ENCODE measurements at regions not wholly inside any gene's neighbourhood (a gene's known extent, or its start where the extent isn't known, plus 50 kb on each side); places are given as distances from the start of the nearest gene placed in this dataset.

GRCh38 chr4:28341784-28342183, 1481.1 kb downstream of the STIM2 start:
- no peaks in the 10 kb centered on the region for H3K36me3 ChIP-seq (ENCODE audit: insufficient read depth)
- no peak for ATAC-seq
- no peak overlapping the region for H3K27ac Mint-ChIP-seq
- DNase-seq (ENCODE audit: low spot score) = no peak
- no peak overlapping the region for H3K27ac ChIP-seq (ENCODE audit: low read depth)
- peaks cover 10% of the 10 kb centered on the region; the same call in 1 of the 2 replicates for H3K4me1 ChIP-seq (ENCODE audit: insufficient read depth)
- no peaks in the 10 kb centered on the region for H3K9me2 ChIP-seq (ENCODE audit: insufficient read depth)
- peaks cover 23% of the 10 kb centered on the region; the same call in 2 of the 3 replicates for H3K36me3 Mint-ChIP-seq (ENCODE audit: low read depth)
- no peaks in the 10 kb centered on the region for H4K20me1 ChIP-seq (replicated peaks; ENCODE audit: insufficient read depth)
- no peaks in the 10 kb centered on the region; the same call in 2 of the 3 replicates for H3K4me1 Mint-ChIP-seq
- H2AFZ ChIP-seq = no peak overlapping the region
- H3K4me2 ChIP-seq = no peak overlapping the region
- no peaks in the 10 kb centered on the region for H3K27me3 ChIP-seq (ENCODE audit: insufficient read depth)
- no peaks in the 10 kb centered on the region for H3F3A ChIP-seq (replicated peaks; ENCODE audit: low read depth)
- H3K27me3 Mint-ChIP-seq (ENCODE audit: insufficient read depth, low read depth, poor library complexity) = no peaks in the 10 kb centered on the region
- TF ChIP-seq, protein P1, sequence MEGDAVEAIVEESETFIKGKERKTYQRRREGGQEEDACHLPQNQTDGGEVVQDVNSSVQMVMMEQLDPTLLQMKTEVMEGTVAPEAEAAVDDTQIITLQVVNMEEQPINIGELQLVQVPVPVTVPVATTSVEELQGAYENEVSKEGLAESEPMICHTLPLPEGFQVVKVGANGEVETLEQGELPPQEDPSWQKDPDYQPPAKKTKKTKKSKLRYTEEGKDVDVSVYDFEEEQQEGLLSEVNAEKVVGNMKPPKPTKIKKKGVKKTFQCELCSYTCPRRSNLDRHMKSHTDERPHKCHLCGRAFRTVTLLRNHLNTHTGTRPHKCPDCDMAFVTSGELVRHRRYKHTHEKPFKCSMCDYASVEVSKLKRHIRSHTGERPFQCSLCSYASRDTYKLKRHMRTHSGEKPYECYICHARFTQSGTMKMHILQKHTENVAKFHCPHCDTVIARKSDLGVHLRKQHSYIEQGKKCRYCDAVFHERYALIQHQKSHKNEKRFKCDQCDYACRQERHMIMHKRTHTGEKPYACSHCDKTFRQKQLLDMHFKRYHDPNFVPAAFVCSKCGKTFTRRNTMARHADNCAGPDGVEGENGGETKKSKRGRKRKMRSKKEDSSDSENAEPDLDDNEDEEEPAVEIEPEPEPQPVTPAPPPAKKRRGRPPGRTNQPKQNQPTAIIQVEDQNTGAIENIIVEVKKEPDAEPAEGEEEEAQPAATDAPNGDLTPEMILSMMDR (conservative IDR thresholded peaks at IDR 0.05; ENCODE audit: low read depth in 2 of 2) = no peak
- TF ChIP-seq CREB1 (CRISPR knock-in tag; IDR thresholded peaks at IDR 0.05; ENCODE audit: low read depth) = no peak
- no peak for TF ChIP-seq NANOG (IDR thresholded peaks at IDR 0.05; ENCODE audit: borderline replicate concordance)
- no peak for TF ChIP-seq ZNF114 (CRISPR knock-in tag; IDR thresholded peaks at IDR 0.05)
- TF ChIP-seq STAT1 (IDR thresholded peaks at IDR 0.05; ENCODE audit: unreplicated experiment) = no peak
- no peak for TF ChIP-seq JUNB (IDR thresholded peaks at IDR 0.05; ENCODE audit: unreplicated experiment)
- TF ChIP-seq ZNF331 (CRISPR knock-in tag; IDR thresholded peaks at IDR 0.05; ENCODE audit: low read depth) = no peak
- no peak for TF ChIP-seq EZH2phosphoT487 (IDR thresholded peaks at IDR 0.05; ENCODE audit: unreplicated experiment)
- peaks cover 24% of the 10 kb centered on the region for H3K9me3 Mint-ChIP-seq
- H3K4me3 Mint-ChIP-seq = no peak overlapping the region
- no peaks in the 10 kb centered on the region for H3K79me2 ChIP-seq (replicated peaks; ENCODE audit: insufficient read depth)
- H3K4me3 ChIP-seq = no peak overlapping the region

DNA sequence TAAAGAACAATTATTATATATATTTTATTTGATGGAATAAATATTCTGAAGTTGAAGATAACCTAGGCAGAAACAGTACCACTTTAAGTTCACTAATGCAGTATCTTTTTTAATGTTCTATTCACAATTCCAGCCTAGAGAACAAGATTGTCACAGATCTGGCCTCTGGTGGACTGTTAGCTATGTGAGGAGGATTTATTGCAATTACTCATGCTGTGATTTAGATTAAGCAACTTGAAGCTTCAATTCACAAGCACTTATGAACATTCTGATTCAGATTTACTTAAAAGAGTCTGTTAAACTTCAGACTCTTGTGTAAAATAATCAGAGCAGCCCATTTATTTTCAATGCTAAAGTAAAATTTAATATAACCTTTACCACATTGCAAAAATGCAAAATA, 1489.8 kb downstream of the STIM2 start:
- Histone ChIP-seq H3K36me3 (ENCODE audit: insufficient read depth) (no peaks in the 10 kb centered on the region), H3K27ac (ENCODE audit: low read depth) (no peak overlapping the region), H3K79me2 (replicated peaks; ENCODE audit: insufficient read depth) (no peaks in the 10 kb centered on the region), H3K4me2 (no peak overlapping the region), H3K4me3 (no peak overlapping the region), H4K20me1 (replicated peaks; ENCODE audit: insufficient read depth) (no peaks in the 10 kb centered on the region), H3F3A (replicated peaks; ENCODE audit: low read depth) (no peaks in the 10 kb centered on the region), H3K9me2 (ENCODE audit: insufficient read depth) (no peaks in the 10 kb centered on the region; the same call in none of the 2 replicates), H3K4me1 (ENCODE audit: insufficient read depth) (0 out of 2 replicates have a peak, but pooled peaks cover 5% of the 10 kb centered on the region), H2AFZ (no peak overlapping the region), H3K27me3 (ENCODE audit: insufficient read depth) (no peaks in the 10 kb centered on the region)
- no peak for ATAC-seq
- no peak for DNase-seq (ENCODE audit: low spot score)
- Mint-ChIP-seq H3K4me3 (no peak overlapping the region), H3K9me3 (peaks cover 9% of the 10 kb centered on the region; the same call in 1 of the 3 replicates), H3K27me3 (ENCODE audit: insufficient read depth, low read depth, poor library complexity) (no peaks in the 10 kb centered on the region), H3K27ac (no peak overlapping the region), H3K36me3 (ENCODE audit: low read depth) (peaks cover 8% of the 10 kb centered on the region; the same call in 2 of the 3 replicates), H3K4me1 (peaks cover 7% of the 10 kb centered on the region; the same call in 2 of the 3 replicates)
- TF ChIP-seq EZH2phosphoT487 (IDR thresholded peaks at IDR 0.05; ENCODE audit: unreplicated experiment) = no peak
- TF ChIP-seq, protein P2, sequence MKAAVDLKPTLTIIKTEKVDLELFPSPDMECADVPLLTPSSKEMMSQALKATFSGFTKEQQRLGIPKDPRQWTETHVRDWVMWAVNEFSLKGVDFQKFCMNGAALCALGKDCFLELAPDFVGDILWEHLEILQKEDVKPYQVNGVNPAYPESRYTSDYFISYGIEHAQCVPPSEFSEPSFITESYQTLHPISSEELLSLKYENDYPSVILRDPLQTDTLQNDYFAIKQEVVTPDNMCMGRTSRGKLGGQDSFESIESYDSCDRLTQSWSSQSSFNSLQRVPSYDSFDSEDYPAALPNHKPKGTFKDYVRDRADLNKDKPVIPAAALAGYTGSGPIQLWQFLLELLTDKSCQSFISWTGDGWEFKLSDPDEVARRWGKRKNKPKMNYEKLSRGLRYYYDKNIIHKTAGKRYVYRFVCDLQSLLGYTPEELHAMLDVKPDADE (IDR thresholded peaks at IDR 0.05) = no peak
- no peak for TF ChIP-seq NANOG (IDR thresholded peaks at IDR 0.05; ENCODE audit: borderline replicate concordance)
- no peak for TF ChIP-seq JUNB (IDR thresholded peaks at IDR 0.05; ENCODE audit: unreplicated experiment)
- no peak for TF ChIP-seq CREB1 (CRISPR knock-in tag; IDR thresholded peaks at IDR 0.05; ENCODE audit: low read depth)
- TF ChIP-seq ZNF331 (CRISPR knock-in tag; IDR thresholded peaks at IDR 0.05; ENCODE audit: low read depth) = no peak
- TF ChIP-seq, protein P1 (conservative IDR thresholded peaks at IDR 0.05; ENCODE audit: low read depth in 2 of 2) = no peak
- TF ChIP-seq STAT1 (IDR thresholded peaks at IDR 0.05; ENCODE audit: unreplicated experiment) = no peak
- TF ChIP-seq, protein P3, sequence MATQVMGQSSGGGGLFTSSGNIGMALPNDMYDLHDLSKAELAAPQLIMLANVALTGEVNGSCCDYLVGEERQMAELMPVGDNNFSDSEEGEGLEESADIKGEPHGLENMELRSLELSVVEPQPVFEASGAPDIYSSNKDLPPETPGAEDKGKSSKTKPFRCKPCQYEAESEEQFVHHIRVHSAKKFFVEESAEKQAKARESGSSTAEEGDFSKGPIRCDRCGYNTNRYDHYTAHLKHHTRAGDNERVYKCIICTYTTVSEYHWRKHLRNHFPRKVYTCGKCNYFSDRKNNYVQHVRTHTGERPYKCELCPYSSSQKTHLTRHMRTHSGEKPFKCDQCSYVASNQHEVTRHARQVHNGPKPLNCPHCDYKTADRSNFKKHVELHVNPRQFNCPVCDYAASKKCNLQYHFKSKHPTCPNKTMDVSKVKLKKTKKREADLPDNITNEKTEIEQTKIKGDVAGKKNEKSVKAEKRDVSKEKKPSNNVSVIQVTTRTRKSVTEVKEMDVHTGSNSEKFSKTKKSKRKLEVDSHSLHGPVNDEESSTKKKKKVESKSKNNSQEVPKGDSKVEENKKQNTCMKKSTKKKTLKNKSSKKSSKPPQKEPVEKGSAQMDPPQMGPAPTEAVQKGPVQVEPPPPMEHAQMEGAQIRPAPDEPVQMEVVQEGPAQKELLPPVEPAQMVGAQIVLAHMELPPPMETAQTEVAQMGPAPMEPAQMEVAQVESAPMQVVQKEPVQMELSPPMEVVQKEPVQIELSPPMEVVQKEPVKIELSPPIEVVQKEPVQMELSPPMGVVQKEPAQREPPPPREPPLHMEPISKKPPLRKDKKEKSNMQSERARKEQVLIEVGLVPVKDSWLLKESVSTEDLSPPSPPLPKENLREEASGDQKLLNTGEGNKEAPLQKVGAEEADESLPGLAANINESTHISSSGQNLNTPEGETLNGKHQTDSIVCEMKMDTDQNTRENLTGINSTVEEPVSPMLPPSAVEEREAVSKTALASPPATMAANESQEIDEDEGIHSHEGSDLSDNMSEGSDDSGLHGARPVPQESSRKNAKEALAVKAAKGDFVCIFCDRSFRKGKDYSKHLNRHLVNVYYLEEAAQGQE (IDR thresholded peaks at IDR 0.05; ENCODE audit: unreplicated experiment) = no peak
